Fibroblast of peridontal ligament (primary cell): ENCODE measurements at regions not wholly inside any gene's neighbourhood (a gene's known extent, or its start where the extent isn't known, plus 50 kb on each side); places are given as distances from the start of the nearest gene placed in this dataset.

Experiments used
- DNase-seq: peaks from one replicate; pipeline ENCODE4 v3.0.0-alpha.2; 2010; ENCODE audit errors: extremely low read depth

- DNase-seq, result no peak
Observed at GRCh38 chr1:47574451-47575165, 136.8 kb downstream of the FOXD2 start.

- DNase-seq, result peak; percentile 63
Observed at GRCh38 chr1:47575855-47576757, 138.3 kb downstream of the FOXD2 start.

- DNase-seq, result no peak
Observed at GRCh38 chr1:47576758-47577115, 138.9 kb downstream of the FOXD2 start.

- DNase-seq, result no peak
Observed at GRCh38 chr1:47577303-47578025, 139.6 kb downstream of the FOXD2 start.

- DNase-seq, result no peak
Observed at GRCh38 chr1:47578026-47578720, 140.3 kb downstream of the FOXD2 start.

GRCh38 chr1:47578721-47579419, 141.0 kb downstream of the FOXD2 start:
- DNase-seq, result no peak

- DNase-seq, result no peak
Observed at GRCh38 chr1:47579809-47580208, 142.0 kb downstream of the FOXD2 start.

- DNase-seq, result no peak
Observed at GRCh38 chr1:47580451-47580995, 142.7 kb downstream of the FOXD2 start.

GRCh38 chr1:47582891-47583608, 145.2 kb downstream of the FOXD2 start:
- DNase-seq, result no peak

- no peak for DNase-seq
Observed at GRCh38 chr1:47584249-47584648, 146.4 kb downstream of the FOXD2 start.

GRCh38 chr1:47585141-47585902, 147.5 kb downstream of the FOXD2 start:
- no peak for DNase-seq

GRCh38 chr1:47587891-47588582, 150.2 kb downstream of the FOXD2 start:
- DNase-seq, result no peak

- no peak for DNase-seq
Observed at GRCh38 chr1:47590523-47591225, 152.8 kb downstream of the FOXD2 start.

GRCh38 chr1:47591801-47592200, 154.0 kb downstream of the FOXD2 start:
- DNase-seq, result no peak

GRCh38 chr1:47592296-47593012, 154.6 kb downstream of the FOXD2 start:
- no peak for DNase-seq

- DNase-seq, result no peak
Observed at GRCh38 chr1:47593013-47593568, 155.2 kb downstream of the FOXD2 start.

GRCh38 chr1:47593598-47594285, 155.9 kb downstream of the FOXD2 start:
- no peak for DNase-seq
